ENCODE measurements at regions not wholly inside any gene's neighbourhood (a gene's known extent, or its start where the extent isn't known, plus 50 kb on each side); places are given as distances from the start of the nearest gene placed in this dataset.

- no peak overlapping the region for H4K91ac ChIP-seq (ENCODE audit: insufficient read depth, low read depth, low read length)
- no peak overlapping the region for H3K4me2 ChIP-seq (ENCODE audit: low read depth, low read length)
- no peak overlapping the region for H2AK9ac ChIP-seq (replicated peaks; ENCODE audit: low read depth, low read length, poor library complexity)
- no peaks in the 10 kb centered on the region for H3K79me1 ChIP-seq (ENCODE audit: low read depth in 1 of 2, low read length in 2 of 2)
- peaks cover 3% of the 10 kb centered on the region; the same call in 1 of the 2 replicates for H3K9me3 ChIP-seq (ENCODE audit: control insufficient read depth, insufficient read depth, low read length)
- no peaks in the 10 kb centered on the region for H3K9me1 ChIP-seq (ENCODE audit: insufficient read depth, low read length)
- CTCF ChIA-PET, result interaction anchor here (0.7 kb wide), 1 partner anchor 72 kb away, joined by 3 read pairs; no protein-coding TSS in a partner anchor
- H2BK120ac ChIP-seq (ENCODE audit: low read depth, low read length), result no peak overlapping the region
- H2BK15ac ChIP-seq (ENCODE audit: low read depth, low read length), result no peak overlapping the region
- H3K18ac ChIP-seq (ENCODE audit: low read depth, low read length), result no peak overlapping the region
- no peak overlapping the region for H2AK5ac ChIP-seq (ENCODE audit: low read depth, low read length)
- H3K4me1 ChIP-seq (ENCODE audit: control insufficient read depth, insufficient read depth, low read length), result no peaks in the 10 kb centered on the region
- H3K27me3 ChIP-seq (ENCODE audit: control insufficient read depth, insufficient read depth, low read length), result no peaks in the 10 kb centered on the region
- BruUV-seq (replicated peaks), result no TSS peak
- POLR2A ChIA-PET (ENCODE audit: unreplicated experiment), result no interaction called here
- WGBS, 2 experiments (ENCODE audit: extremely low coverage in 2 of 2, insufficient read length in 1 of 2), result 80% methylated on average over 1 of the region's 4 CpGs; no CpG with 5 or more reads in 1 of the 2 experiments
- DNase-seq (no peak), ATAC-seq (ENCODE audit: low read depth) (no peak)
- no peak overlapping the region for H3K14ac ChIP-seq (replicated peaks; ENCODE audit: low read depth, low read length)
- no peak overlapping the region for H4K8ac ChIP-seq (ENCODE audit: low read depth in 2 of 2, low read length in 2 of 2)
- intact Hi-C loops (cut with micrococcal nuclease) (no loop called here), dilution Hi-C loops (cut with HindIII; ENCODE audit: low sequenced_read_pairs, unreplicated experiment) (no loop called here), in situ Hi-C loops (cut with MboI; ENCODE audit: low sequenced_read_pairs) (no loop called here)
- no peaks in the 10 kb centered on the region for H3K36me3 ChIP-seq (ENCODE audit: control insufficient read depth, insufficient read depth, low read length)
- H3K9ac ChIP-seq (ENCODE audit: low read depth, low read length), result no peak overlapping the region
- no peak overlapping the region for H3K23ac ChIP-seq (ENCODE audit: low read depth, low read length)
- H3K56ac ChIP-seq (ENCODE audit: extremely low read depth, insufficient read depth, low read length), result no peak overlapping the region
- H2AFZ ChIP-seq (replicated peaks; ENCODE audit: low read length, poor library complexity), result no peak overlapping the region
- no peak overlapping the region for H3K4me3 ChIP-seq (ENCODE audit: insufficient read depth, low read depth, low read length)
- H4K20me1 ChIP-seq (ENCODE audit: insufficient read depth, low read length), result no peaks in the 10 kb centered on the region
- H2BK5ac ChIP-seq (ENCODE audit: low read depth, low read length, poor library complexity, severe bottlenecking), result no peak overlapping the region
- no peak overlapping the region for H2BK20ac ChIP-seq (ENCODE audit: low read depth, low read length)
- no peak overlapping the region for H4K5ac ChIP-seq (ENCODE audit: low read depth, low read length)
- H3K27ac ChIP-seq (ENCODE audit: insufficient read depth, low read length), result no peak overlapping the region
- TF ChIP-seq USF2 (IDR thresholded peaks at IDR 0.05; ENCODE audit: low read depth, low read length) (no peak), RAD21 (IDR thresholded peaks at IDR 0.05; ENCODE audit: low read length) (no peak), CEBPB (IDR thresholded peaks at IDR 0.05; ENCODE audit: low read depth, low read length) (no peak), CTCF (conservative IDR thresholded peaks at IDR 0.05; ENCODE audit: low read depth, low read length) (no peak), MAFK (IDR thresholded peaks at IDR 0.05; ENCODE audit: low read depth, low read length) (no peak), POLR2A (IDR thresholded peaks at IDR 0.05; ENCODE audit: low read depth, low read length) (no peak), RFX5 (IDR thresholded peaks at IDR 0.05; ENCODE audit: low read depth, low read length) (no peak), MXI1 (IDR thresholded peaks at IDR 0.05; ENCODE audit: borderline replicate concordance, low read depth, low read length) (no peak), RCOR1 (IDR thresholded peaks at IDR 0.05; ENCODE audit: insufficient replicate concordance, low read length) (no peak), BHLHE40 (IDR thresholded peaks at IDR 0.05; ENCODE audit: low read depth, low read length) (no peak), SMC3 (IDR thresholded peaks at IDR 0.05; ENCODE audit: low read depth, low read length) (no peak), CHD1 (IDR thresholded peaks at IDR 0.05; ENCODE audit: low read depth, low read length) (no peak), ELK1 (IDR thresholded peaks at IDR 0.05; ENCODE audit: borderline replicate concordance, low read depth, low read length) (no peak), MAZ (IDR thresholded peaks at IDR 0.05; ENCODE audit: borderline replicate concordance, low read depth, low read length) (no peak), NFE2L2 (IDR thresholded peaks at IDR 0.05; ENCODE audit: low read depth, low read length) (no peak), FOS (IDR thresholded peaks at IDR 0.05; ENCODE audit: low read depth, low read length) (no peak)
- H3K4ac ChIP-seq (ENCODE audit: low read depth, low read length), result no peak overlapping the region
Measured at GRCh38 chr11:91792779-91793262, 431.8 kb upstream of the FAT3 start.

All from IMR-90 (cell line).